ENCODE measurements at regions not wholly inside any gene's neighbourhood (a gene's known extent, or its start where the extent isn't known, plus 50 kb on each side); places are given as distances from the start of the nearest gene placed in this dataset.

DNA sequence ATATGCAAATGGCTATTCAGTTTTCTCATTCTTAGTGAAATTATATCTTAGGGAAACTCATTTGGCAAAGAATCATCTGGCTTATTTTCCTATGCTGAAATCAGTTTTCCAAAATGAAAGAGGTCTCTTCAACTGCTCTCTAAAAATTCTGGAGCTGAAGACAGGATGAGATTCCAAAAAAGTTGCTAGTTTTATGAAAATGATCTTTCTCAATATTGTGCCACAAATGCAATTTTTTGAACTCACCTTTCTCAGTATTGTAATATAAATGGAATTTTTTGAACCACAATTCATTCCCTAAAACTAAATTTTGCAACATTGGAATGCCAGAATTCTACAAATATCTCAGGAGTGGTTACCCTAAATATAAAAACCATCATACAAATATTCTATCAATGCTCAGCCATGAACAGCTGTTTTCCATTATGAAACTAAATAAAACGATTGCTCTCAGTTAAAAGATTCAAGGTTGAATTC, 147.7 kb upstream of the PKDCC start:
- Histone ChIP-seq H3K36me3 (no peaks in the 10 kb centered on the region), H3K9me3 (ENCODE audit: severe bottlenecking) (no peaks in the 10 kb centered on the region), H3K27ac (no peak overlapping the region), H3K27me3 (ENCODE audit: insufficient read depth, low read depth, severe bottlenecking) (no peaks in the 10 kb centered on the region), H3K4me3 (ENCODE audit: low read depth, low read length) (no peak overlapping the region)
- no peak for DNase-seq
- TF ChIP-seq, protein P1, sequence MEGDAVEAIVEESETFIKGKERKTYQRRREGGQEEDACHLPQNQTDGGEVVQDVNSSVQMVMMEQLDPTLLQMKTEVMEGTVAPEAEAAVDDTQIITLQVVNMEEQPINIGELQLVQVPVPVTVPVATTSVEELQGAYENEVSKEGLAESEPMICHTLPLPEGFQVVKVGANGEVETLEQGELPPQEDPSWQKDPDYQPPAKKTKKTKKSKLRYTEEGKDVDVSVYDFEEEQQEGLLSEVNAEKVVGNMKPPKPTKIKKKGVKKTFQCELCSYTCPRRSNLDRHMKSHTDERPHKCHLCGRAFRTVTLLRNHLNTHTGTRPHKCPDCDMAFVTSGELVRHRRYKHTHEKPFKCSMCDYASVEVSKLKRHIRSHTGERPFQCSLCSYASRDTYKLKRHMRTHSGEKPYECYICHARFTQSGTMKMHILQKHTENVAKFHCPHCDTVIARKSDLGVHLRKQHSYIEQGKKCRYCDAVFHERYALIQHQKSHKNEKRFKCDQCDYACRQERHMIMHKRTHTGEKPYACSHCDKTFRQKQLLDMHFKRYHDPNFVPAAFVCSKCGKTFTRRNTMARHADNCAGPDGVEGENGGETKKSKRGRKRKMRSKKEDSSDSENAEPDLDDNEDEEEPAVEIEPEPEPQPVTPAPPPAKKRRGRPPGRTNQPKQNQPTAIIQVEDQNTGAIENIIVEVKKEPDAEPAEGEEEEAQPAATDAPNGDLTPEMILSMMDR (IDR thresholded peaks at IDR 0.05; ENCODE audit: low read depth, low read length), result no peak

- Histone ChIP-seq H3K9me3 (ENCODE audit: severe bottlenecking) (no peaks in the 10 kb centered on the region), H3K27me3 (ENCODE audit: insufficient read depth, low read depth, severe bottlenecking) (no peaks in the 10 kb centered on the region), H3K4me3 (ENCODE audit: low read depth, low read length) (no peak overlapping the region), H3K36me3 (no peaks in the 10 kb centered on the region), H3K27ac (no peak overlapping the region)
- TF ChIP-seq, protein P1 (IDR thresholded peaks at IDR 0.05; ENCODE audit: low read depth, low read length), result no peak
- DNase-seq, result no peak
These were observed 144.9 kb upstream of the PKDCC start for GRCh38 chr2:41902897-41903296.

DNA sequence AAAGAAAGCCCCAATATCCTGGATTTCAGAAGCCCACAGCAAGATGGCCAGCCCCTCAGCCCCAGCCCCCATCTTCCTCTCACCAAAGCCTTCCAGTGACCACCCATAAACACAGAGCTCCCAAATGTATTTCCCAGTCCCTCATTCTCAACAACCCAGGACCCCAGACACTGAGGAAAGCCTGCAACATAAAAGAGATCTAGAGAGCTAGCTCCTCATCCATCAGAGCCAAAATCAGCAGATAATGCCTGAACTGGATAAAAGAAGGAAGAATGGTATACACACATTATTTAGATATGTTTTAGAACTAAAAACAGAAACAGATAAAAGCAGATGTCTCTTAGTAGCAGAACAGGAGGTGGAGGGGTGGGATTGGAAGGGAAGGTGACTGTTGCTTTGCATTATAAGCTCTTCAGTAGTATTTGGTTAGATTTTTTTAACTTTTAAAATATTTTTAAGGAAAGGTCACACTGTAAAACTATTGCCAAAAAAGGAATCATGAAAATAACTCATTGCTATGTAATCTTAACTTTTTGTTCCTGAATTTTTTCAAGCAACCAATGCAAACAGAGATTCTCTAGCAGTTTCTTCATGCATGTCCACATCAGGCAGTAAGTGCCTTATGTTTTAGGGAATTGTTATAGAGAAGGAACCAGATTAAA, 144.2 kb upstream of the PKDCC start:
- no peak for DNase-seq
- Histone ChIP-seq H3K27ac (no peak overlapping the region), H3K27me3 (ENCODE audit: insufficient read depth, low read depth, severe bottlenecking) (no peaks in the 10 kb centered on the region), H3K4me3 (ENCODE audit: low read depth, low read length) (no peak overlapping the region), H3K9me3 (ENCODE audit: severe bottlenecking) (no peaks in the 10 kb centered on the region), H3K36me3 (no peaks in the 10 kb centered on the region)
- TF ChIP-seq, protein P1 (IDR thresholded peaks at IDR 0.05; ENCODE audit: low read depth, low read length), result no peak

DNA sequence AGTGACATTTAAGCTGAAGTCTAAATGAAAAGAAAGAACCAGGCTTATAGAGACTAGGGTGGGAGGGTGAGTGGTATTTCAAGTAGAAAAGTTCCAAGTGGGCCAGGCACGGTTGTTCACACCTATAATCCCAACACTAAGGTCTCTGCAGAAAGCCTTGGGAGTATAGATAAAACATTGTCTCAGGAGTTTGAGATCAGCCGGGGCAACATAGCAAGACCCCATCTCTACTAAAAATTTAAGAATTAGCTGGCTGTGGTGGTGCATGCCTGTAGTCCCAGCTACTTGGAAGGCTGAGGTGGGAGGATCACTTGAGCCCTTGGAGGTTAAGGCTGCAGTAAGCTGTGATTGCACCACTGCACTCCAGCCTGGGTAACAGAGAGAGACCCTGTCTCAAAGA, 143.4 kb upstream of the PKDCC start:
- Histone ChIP-seq H3K4me3 (ENCODE audit: low read depth, low read length) (no peak overlapping the region), H3K9me3 (ENCODE audit: severe bottlenecking) (no peaks in the 10 kb centered on the region), H3K27me3 (ENCODE audit: insufficient read depth, low read depth, severe bottlenecking) (no peaks in the 10 kb centered on the region), H3K36me3 (no peaks in the 10 kb centered on the region), H3K27ac (no peak overlapping the region)
- no peak for DNase-seq
- TF ChIP-seq, protein P1 (IDR thresholded peaks at IDR 0.05; ENCODE audit: low read depth, low read length), result no peak

DNA sequence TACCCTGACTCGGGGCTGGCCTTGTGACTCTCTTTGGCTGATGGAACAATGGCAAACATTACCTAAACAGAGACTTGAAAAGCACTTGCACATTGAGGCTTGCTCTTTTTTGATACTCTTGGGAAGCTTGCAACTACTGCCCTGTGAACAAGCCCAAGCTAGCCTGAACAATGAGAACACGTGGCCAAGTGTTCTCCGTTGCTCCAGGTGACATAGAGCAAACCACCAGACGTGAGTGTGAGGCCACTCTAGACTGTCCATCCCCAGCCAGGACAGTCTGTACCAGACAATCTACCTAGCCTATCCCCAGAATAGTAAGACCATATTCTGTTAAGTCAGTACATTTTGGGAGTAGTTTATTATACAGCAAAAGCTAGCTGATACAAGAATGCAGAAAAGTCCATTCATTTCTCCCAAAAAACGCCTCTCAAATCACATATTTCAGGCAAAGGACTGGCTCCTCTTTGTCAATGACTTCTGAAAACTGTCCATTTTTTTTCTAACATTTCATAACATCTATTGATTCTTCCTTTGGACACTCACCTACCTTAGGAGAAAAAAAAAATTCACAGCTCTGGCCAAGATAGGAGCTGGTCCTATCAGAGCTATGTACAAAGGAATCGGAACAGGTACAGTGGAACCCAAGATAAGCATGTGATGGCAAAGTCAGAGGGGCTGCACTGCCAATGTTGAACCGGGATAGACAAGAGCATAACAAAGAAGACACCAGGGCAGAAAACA, 142.1 kb upstream of the PKDCC start:
- no peak overlapping the region for H3K27ac ChIP-seq
- H3K9me3 ChIP-seq (ENCODE audit: severe bottlenecking), result no peaks in the 10 kb centered on the region
- no peak for DNase-seq
- TF ChIP-seq, protein P1 (IDR thresholded peaks at IDR 0.05; ENCODE audit: low read depth, low read length), result no peak
- H3K27me3 ChIP-seq (ENCODE audit: insufficient read depth, low read depth, severe bottlenecking), result no peaks in the 10 kb centered on the region
- H3K36me3 ChIP-seq, result no peaks in the 10 kb centered on the region
- no peak overlapping the region for H3K4me3 ChIP-seq (ENCODE audit: low read depth, low read length)
